IPS-15b (cell line): ENCODE measurements at regions not wholly inside any gene's neighbourhood (a gene's known extent, or its start where the extent isn't known, plus 50 kb on each side); places are given as distances from the start of the nearest gene placed in this dataset.

ENCODE experiments used
- H3K27me3 ChIP-seq: one replicate; pipeline ENCODE4 v1.6.1; 2013; ENCODE audit warnings: low read length; ENCODE audit not compliant: control insufficient read depth, insufficient read depth
- H3K36me3 ChIP-seq: one replicate; pipeline ENCODE4 v1.6.1; 2013; ENCODE audit warnings: low read length; ENCODE audit not compliant: control insufficient read depth, insufficient read depth
- H3K4me1 ChIP-seq: one replicate; pipeline ENCODE4 v1.6.1; 2013; ENCODE audit warnings: mild to moderate bottlenecking, low read length; ENCODE audit not compliant: control insufficient read depth, insufficient read depth
- H3K4me3 ChIP-seq: one replicate; pipeline ENCODE4 v1.5.1; 2013; ENCODE audit warnings: low read depth, low read length
- H3K9ac ChIP-seq: one replicate; pipeline ENCODE4 v1.6.1; 2013; ENCODE audit warnings: low read depth, mild to moderate bottlenecking, low read length
- H3K9me3 ChIP-seq: one replicate; pipeline ENCODE4 v1.6.1; 2013; ENCODE audit warnings: mild to moderate bottlenecking, low read length; ENCODE audit not compliant: control insufficient read depth, insufficient read depth

DNA sequence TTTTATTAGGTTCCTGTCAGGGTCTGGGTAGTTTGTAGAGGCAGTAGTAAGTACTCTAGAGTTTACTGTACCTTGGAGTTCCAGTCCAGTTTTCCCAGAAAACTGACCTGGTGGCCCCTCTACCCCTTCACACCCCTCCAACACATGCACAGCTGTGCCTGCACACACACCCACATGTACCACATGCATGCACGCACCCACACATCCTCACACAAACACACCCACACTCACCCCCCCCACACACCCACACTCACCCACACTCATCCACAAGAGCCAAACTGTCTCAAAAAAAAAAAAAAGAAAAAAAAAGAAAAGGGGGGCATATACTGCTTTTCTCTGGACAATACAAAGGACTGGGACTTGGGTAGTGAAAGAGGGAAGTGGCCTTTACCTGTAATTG is 570.5 kb downstream of the QKI start:
- no peaks in the 10 kb centered on the region for H3K27me3 ChIP-seq

DNA sequence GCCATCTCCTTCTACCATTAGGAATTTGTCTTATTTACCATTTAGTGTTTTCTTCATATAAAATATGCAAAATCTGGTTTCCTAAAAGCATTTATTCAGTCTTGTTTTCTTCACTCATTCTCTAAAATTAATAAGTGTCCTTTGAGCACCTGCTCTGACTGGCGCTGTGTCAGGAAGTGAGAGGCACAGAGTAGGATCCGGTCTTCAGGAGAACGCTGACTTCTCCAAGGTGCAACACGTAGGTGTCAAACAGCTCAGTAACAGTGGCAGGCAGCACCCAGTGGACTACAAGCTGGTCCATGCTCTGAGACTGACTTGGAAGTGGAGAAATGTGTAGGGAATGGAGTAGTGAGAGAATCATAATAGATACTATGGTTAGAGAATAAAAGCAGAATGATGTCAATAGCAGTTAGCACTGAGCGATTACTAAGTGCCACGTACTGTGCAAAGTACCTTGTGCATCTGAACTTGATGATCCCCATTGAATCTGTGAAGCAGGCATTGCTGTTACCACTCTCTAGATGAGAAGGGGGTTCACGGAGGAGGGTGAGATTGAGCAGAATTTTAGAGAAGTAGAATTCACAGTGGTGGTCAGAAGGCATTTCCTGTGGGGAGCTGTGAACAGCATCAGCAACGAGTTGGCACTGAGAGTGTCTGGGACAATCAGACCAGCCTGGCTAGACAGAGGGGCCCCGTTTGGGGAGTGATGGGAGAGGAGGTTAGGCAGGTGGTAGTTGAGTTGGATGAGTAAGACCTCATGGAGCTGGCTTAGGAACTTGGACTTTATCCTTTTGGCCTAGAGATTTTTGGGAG is 569.8 kb downstream of the QKI start:
- Histone ChIP-seq H3K4me1 (no peaks in the 10 kb centered on the region), H3K4me3 (no peak overlapping the region), H3K9me3 (no peaks in the 10 kb centered on the region), H3K36me3 (no peaks in the 10 kb centered on the region), H3K9ac (no peak overlapping the region), H3K27me3 (no peaks in the 10 kb centered on the region)

More for the DNA sequence above, 570.5 kb downstream of the QKI start:
- no peaks in the 10 kb centered on the region for H3K9me3 ChIP-seq
- no peaks in the 10 kb centered on the region for H3K36me3 ChIP-seq
- no peaks in the 10 kb centered on the region for H3K4me1 ChIP-seq
- no peak overlapping the region for H3K4me3 ChIP-seq
- no peak overlapping the region for H3K9ac ChIP-seq

- no peak overlapping the region for H3K4me3 ChIP-seq
- H3K27me3 ChIP-seq, result no peaks in the 10 kb centered on the region
- H3K36me3 ChIP-seq, result no peaks in the 10 kb centered on the region
- no peak overlapping the region for H3K9ac ChIP-seq
- H3K4me1 ChIP-seq, result no peaks in the 10 kb centered on the region
- no peaks in the 10 kb centered on the region for H3K9me3 ChIP-seq
Observed at GRCh38 chr6:163983679-163984078, 569.2 kb downstream of the QKI start.

GRCh38 chr6:163974322-163974721 is 559.8 kb downstream of the QKI start:
- H3K9ac ChIP-seq, result no peak overlapping the region
- H3K27me3 ChIP-seq, result no peaks in the 10 kb centered on the region
- H3K36me3 ChIP-seq, result no peaks in the 10 kb centered on the region
- H3K4me1 ChIP-seq, result no peaks in the 10 kb centered on the region
- H3K4me3 ChIP-seq, result no peak overlapping the region
- no peaks in the 10 kb centered on the region for H3K9me3 ChIP-seq

- Histone ChIP-seq H3K9ac (no peak overlapping the region), H3K4me3 (no peak overlapping the region), H3K27me3 (no peaks in the 10 kb centered on the region), H3K4me1 (no peaks in the 10 kb centered on the region), H3K36me3 (no peaks in the 10 kb centered on the region), H3K9me3 (no peaks in the 10 kb centered on the region)
Observed at GRCh38 chr6:163971841-163972838, 557.6 kb downstream of the QKI start.

DNA sequence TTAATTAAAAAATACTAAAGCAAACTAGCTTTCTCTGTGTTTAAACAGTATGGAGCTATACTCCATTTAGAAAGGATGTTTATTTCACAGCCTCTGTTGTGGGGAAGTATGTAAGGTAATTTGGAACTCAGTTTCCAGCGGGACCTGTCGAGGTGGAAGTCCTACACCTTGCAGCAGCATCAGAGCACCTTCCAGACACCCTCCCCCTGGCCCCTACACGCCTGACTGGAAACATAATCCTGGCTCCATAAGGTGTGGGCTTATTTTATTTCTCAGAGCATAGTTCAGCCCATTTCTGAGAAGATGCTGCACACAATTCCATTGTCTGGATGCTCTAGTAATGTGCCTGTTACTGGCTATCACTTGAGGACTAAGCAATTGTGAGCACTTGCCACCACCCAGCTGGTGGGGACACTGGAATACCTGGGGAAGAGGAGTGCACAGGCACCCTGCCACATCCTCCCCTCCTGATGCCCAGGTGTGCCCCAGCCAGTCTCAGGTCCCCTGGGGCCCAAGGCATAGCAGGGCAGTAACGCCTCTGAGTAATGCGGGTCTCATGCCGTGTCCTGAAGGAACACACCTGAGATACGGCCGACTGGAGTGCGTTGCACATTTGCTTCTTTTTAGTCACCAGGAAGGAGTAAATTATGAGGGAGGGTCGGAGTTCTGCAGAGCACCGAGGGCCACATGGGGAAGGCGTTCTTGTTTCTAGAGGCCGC is 556.5 kb downstream of the QKI start:
- no peaks in the 10 kb centered on the region for H3K4me1 ChIP-seq
- H3K36me3 ChIP-seq, result no peaks in the 10 kb centered on the region
- H3K4me3 ChIP-seq, result no peak overlapping the region
- H3K9ac ChIP-seq, result no peak overlapping the region
- H3K27me3 ChIP-seq, result no peaks in the 10 kb centered on the region
- no peaks in the 10 kb centered on the region for H3K9me3 ChIP-seq

DNA sequence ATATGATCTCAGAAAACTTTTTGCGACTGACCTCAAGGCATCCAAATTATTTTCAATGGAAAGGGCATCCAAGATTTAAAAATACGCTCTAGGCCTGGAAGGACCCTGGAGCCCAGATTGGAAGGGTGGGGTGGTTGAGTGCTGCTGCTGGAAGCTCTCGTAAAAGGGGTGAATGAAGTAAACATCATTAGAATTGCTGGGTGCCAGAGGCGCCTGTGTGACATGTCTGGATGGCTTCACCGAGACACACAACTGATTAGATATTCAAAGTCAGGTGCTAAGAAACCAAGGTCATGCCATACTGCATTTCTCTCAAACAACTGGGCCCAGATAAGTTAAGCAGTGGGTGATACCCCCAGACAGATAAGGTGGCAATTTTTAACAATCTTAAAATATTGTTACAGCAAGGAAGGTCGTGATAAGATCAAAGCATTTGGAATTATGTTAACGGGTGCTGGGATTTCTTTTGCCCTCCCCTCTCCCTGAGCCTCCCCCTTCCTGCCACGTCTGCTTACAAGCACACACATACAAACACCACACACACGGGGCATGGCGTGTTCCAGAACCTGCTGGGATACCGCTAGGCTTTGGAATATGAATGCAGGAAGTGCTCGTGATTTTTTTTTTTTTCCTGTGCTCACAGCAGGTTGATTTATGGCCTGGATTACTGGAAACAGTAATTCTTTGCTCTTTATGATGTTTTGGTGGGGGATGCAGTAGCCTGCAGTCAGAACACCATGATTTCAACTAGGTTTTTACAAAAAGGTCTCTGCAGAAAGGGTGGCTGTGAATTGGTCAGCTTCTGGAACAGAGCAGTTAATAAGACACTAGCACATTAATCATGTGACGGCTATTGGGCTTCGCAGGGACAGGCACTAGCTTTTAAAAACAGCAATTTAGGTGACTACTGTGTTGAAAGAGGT is 551.2 kb downstream of the QKI start:
- H3K9me3 ChIP-seq, result no peaks in the 10 kb centered on the region
- no peaks in the 10 kb centered on the region for H3K4me1 ChIP-seq
- H3K9ac ChIP-seq, result no peak overlapping the region
- no peaks in the 10 kb centered on the region for H3K36me3 ChIP-seq
- H3K4me3 ChIP-seq, result no peak overlapping the region
- no peaks in the 10 kb centered on the region for H3K27me3 ChIP-seq

DNA sequence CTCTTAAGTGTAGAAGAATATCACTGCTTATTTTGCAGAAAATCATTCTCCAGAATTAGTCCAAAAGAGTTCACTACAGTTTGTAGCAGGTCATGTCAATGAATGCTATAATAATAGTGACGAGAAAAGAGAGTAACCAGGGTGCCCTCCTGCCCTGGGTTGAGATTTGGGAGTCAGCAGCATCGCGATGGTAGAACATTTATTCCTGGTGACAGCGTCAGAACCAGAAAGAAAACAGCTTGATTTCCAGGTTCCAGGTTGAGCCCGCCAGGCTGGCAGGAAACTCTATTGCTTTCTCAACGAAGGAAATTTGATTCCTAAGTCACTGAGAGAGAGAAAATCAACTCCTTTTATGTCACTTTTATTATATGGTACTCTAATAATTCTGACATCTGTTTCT is 550.3 kb downstream of the QKI start:
- Histone ChIP-seq H3K9ac (no peak overlapping the region), H3K4me3 (no peak overlapping the region), H3K27me3 (no peaks in the 10 kb centered on the region), H3K9me3 (no peaks in the 10 kb centered on the region), H3K36me3 (no peaks in the 10 kb centered on the region), H3K4me1 (no peaks in the 10 kb centered on the region)

DNA sequence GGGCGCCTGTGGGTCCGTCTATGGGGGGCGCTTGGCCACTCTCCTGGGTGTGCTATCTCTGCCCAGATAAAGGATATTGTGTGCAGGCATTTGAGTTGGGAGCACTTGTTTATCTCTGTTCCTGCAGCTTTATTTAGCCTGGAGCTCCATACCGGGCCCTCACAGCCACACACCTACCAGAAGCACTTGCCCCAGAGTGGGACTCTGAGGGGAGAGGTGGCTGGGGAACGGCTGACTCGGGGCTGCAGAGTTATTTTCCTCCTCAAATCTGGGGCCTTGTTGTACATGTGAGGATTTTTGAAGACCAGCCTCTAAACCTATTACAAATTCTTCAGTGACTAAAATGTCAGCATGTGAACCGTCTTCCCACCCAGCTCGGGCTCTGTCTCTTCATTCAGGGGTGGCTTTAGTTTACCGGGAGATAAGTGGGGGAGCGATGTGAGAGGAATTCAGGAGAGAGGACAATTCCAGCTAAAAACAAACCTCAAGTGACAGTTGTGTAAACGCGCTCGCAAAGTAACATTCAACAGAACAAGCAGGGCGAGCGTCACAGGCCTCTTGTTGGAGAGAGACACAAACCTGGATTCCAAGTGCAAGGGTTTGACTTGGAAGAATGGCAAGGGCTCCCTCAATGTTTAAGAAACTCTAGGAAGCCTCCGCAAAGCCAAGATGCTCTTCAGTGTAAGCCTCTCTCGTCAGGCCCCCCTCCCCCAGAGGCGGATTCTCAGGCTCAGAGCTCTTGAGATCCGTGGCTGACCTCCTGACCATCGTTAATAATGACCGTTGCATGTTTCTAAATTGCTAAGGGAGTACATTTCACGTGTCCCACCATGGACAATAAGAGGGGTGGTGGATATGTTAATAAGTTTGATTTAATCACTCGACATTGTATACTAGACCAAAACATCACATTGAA is 548.9 kb downstream of the QKI start:
- Histone ChIP-seq H3K9me3 (no peaks in the 10 kb centered on the region), H3K4me3 (no peak overlapping the region), H3K4me1 (peaks cover under 1% of the 10 kb centered on the region), H3K36me3 (no peaks in the 10 kb centered on the region), H3K27me3 (no peaks in the 10 kb centered on the region), H3K9ac (no peak overlapping the region)

GRCh38 chr6:163962627-163963117 is 548.2 kb downstream of the QKI start:
- Histone ChIP-seq H3K36me3 (no peaks in the 10 kb centered on the region), H3K4me1 (peaks cover 6% of the 10 kb centered on the region), H3K9me3 (no peaks in the 10 kb centered on the region), H3K4me3 (no peak overlapping the region), H3K9ac (no peak overlapping the region), H3K27me3 (no peaks in the 10 kb centered on the region)
